GM13977 (cell line): ENCODE measurements at regions not wholly inside any gene's neighbourhood (a gene's known extent, or its start where the extent isn't known, plus 50 kb on each side); places are given as distances from the start of the nearest gene placed in this dataset.

Source experiments
- DNase-seq: peaks from one replicate; pipeline ENCODE4 v3.0.0; 2012; ENCODE audit warnings: low spot score
- in situ Hi-C: fragments of 300-500 bp; cut with MboI; formaldehyde crosslinking; loops from one replicate; pipeline ENCODE4 v1.12.0; 2022; ENCODE audit warnings: low sequenced_read_pairs, low pct_unique_long_range_greater_than_20kb, mixed read lengths, inconsistent platforms; ENCODE audit not compliant: unreplicated experiment
- TF ChIP-seq, protein P1 (sequence below): IDR thresholded peaks from 2 replicates; pipeline ENCODE4 v1.5.1; 2012; ENCODE audit warnings: mild to moderate bottlenecking, control low read depth; ENCODE audit not compliant: insufficient read depth; ENCODE audit errors: extremely low read depth, missing control alignments

DNA sequence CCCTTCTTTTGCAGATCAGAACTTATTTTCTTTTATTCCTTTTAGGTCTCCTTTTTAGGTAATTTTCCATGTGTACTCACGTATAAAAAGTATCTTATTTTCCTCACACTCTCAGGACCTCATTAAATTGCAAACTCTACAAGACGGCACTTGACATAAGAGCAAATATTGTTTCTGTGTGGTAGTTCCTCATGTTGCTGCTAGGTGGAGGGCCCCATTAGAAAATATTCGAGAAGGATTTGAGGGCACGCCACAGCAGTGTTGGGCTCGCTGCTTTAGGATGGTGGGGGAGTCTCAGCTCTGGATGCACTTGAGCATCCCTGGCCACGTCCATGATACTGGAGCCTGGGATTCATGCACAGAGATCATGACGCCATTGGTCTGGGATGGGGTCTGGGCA, 64.9 kb upstream of the ZFP64 start:
- in situ Hi-C loops = no loop called here
- TF ChIP-seq, protein P1, sequence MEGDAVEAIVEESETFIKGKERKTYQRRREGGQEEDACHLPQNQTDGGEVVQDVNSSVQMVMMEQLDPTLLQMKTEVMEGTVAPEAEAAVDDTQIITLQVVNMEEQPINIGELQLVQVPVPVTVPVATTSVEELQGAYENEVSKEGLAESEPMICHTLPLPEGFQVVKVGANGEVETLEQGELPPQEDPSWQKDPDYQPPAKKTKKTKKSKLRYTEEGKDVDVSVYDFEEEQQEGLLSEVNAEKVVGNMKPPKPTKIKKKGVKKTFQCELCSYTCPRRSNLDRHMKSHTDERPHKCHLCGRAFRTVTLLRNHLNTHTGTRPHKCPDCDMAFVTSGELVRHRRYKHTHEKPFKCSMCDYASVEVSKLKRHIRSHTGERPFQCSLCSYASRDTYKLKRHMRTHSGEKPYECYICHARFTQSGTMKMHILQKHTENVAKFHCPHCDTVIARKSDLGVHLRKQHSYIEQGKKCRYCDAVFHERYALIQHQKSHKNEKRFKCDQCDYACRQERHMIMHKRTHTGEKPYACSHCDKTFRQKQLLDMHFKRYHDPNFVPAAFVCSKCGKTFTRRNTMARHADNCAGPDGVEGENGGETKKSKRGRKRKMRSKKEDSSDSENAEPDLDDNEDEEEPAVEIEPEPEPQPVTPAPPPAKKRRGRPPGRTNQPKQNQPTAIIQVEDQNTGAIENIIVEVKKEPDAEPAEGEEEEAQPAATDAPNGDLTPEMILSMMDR = no peak
- DNase-seq = no peak

DNA sequence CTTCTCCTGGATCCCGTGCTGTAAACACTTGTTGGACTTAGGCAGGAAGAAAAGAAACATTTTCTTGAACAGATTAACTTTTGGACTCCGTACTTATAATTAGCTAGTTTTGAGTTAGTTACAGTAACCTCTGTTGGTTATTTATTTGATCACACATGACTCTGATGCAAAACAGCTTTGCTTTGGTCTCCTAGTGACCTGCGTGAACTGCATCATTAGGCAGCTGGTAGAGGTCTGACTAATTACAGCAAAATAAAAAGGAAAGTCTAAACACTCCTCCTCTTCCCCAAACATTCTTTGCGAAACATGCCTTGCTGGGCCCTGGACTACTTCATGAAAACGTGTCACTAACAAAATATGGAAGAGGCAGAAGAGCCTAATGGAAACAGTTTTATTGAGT, 61.1 kb upstream of the ZFP64 start:
- no peak for DNase-seq
- TF ChIP-seq, protein P1 = no peak
- in situ Hi-C loops = no loop called here

DNA sequence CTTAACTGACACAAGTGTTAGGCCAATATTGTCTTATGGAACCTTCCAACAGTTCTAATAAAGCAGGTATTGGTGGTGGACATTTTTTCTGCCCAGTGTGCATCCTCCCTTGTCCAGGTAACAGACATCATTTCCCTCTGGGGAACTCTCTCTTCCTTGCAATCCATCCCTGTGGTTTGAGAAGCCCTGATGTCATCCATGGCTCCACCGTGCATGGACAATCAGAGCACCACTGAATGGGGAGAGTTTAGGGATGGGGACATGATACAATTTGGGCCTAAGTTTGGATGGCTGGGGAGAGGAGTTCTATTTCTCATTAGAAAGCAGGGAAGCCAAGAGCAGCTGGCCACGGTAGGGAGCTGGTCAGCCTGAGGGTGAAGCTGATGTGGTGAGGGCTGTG, 60.2 kb upstream of the ZFP64 start:
- DNase-seq = no peak
- TF ChIP-seq, protein P1 = no peak
- in situ Hi-C loops = no loop called here

DNA sequence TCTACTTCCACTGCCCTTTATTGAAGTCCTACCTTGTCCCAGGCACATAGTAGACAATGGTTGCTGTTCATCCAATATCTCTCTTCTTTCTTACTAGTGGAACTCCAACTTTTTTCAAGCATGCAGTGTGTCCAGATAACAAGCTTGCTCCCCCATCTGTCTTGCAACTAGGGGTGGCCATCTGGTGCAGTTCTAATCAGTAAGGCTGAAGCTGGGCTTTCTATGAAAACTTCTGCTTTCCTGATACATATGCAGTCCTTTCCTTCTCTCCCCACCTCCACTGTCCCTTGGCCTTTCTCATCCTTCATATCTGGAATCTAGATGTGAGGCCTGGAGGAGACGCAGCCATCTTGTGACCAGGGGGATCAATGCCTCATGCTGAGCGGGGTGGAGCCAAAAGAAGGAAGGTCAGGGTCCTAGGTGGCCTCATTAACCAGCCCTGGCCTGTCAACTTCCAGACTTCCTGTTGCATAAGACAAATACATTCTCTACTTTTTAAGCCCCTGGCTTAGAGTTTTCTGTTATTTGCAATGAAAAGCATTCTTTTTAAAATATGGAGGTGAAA, 59.6 kb upstream of the ZFP64 start:
- in situ Hi-C loops = no loop called here
- TF ChIP-seq, protein P1 = no peak
- DNase-seq = no peak

DNA sequence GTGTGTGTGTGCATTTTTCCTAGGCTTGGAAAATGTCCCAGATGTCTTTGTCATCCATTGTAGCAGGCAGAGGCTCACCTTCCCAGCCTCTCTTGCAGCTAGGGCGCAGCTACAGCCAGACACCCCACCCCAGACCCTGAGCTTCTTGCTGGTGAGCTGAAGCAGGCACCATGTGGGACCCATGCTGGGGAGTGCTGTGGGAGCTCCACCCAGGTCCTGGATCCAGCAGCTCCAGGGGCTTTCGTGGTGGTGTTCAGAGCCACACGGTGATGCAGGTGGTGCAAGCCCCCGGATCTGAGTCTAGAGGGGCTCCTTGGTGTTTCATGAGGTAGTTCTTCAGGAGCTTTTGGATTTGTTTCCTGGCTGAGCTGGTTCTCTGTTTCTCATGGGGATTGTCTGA, 56.0 kb upstream of the ZFP64 start:
- TF ChIP-seq, protein P1 = no peak
- in situ Hi-C loops = no loop called here
- DNase-seq = no peak

DNA sequence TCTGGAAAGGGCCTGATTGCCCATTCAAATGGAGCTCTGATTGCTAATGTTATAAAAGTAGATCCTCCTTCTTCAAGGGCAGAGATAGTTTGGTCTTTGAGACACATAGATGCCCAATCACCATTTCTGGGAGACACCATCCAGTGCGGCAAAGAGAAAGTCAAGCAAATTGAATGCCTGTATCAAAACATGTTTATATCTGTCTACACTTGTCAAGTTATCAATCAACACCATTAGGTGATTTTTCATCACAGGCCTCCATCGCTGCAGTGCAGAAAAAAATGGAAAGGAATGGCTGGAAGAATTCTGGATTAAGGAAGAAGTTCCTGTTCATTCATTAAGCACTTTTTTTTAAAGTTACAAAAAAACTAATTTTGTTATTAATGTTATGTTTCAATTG, 54.8 kb upstream of the ZFP64 start:
- no peak for DNase-seq
- in situ Hi-C loops = no loop called here
- TF ChIP-seq, protein P1 = no peak

DNA sequence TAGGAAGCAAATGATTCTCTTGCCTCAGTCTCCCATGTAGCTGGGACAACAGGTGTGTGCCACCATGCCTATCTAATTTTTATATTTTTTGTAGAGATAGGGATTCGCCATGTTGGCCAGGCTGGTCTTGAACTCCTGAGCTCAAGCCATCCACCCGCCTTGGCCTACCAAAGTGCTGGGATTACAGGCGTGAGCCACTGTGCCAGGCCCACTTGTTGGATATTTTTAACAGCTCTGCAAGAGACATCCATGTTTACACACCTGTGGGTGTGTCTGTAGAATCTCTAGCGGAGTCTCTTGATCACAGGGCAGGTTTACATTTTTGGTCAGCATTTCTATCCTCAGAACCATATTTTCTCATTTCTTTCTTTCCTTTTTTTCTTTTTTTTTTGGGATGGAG, 53.1 kb upstream of the ZFP64 start:
- in situ Hi-C loops = no loop called here
- TF ChIP-seq, protein P1 = no peak
- no peak for DNase-seq
